AG04449 (cell line): ENCODE measurements at regions not wholly inside any gene's neighbourhood (a gene's known extent, or its start where the extent isn't known, plus 50 kb on each side); places are given as distances from the start of the nearest gene placed in this dataset.
A peak's percentile ranks its signal among the peaks of the same experiment; 100 is the strongest.

Experiments
- CTCF ChIA-PET: fragments of 350-600 bp; formaldehyde crosslinking; extraction: SDS; loops from one replicate; lab custom pipeline; 2021; ENCODE audit warnings: antibody characterized with exemption; lab: Yijun Ruan, JAX
- POLR2A ChIA-PET: fragments of 400-600, 350-600 bp; formaldehyde crosslinking; extraction: SDS; loops from one replicate; lab custom pipeline; 2020; ENCODE audit warnings: antibody characterized with exemption, inconsistent platforms; lab: Yijun Ruan, JAX
- DNase-seq: peaks from one replicate; pipeline ENCODE4 v3.0.0-alpha.2; 2010; ENCODE audit warnings: low read depth, low spot score
- H3K4me3 ChIP-seq: 2 replicates; pipeline ENCODE4 v1.5.1; 2011; ENCODE audit warnings: low read depth, mild to moderate bottlenecking, control low read depth, low read length
- CTCF ChIP-seq: IDR thresholded peaks from one replicate; pipeline ENCODE4 v1.5.1; 2011; ENCODE audit warnings: mild to moderate bottlenecking, moderate library complexity, low read length, control low read depth, inconsistent platforms; ENCODE audit not compliant: insufficient read depth; ENCODE audit errors: missing control alignments

GRCh38 chr15:70602834-70603560 lies 160.4 kb downstream of the UACA start:
- no peak overlapping the region for H3K4me3 ChIP-seq
- CTCF ChIA-PET, result interaction anchor here (0.7 kb wide), 1 partner anchor 17 kb away, joined by 3 read pairs; no protein-coding TSS in a partner anchor
- POLR2A ChIA-PET, result no interaction called here
- DNase-seq, result no peak
- no peak for TF ChIP-seq CTCF

- no peak for TF ChIP-seq CTCF
- no peak for DNase-seq
- POLR2A ChIA-PET, result no interaction called here
- CTCF ChIA-PET, result no interaction called here
- no peak overlapping the region for H3K4me3 ChIP-seq
Measured at GRCh38 chr15:70602281-70602680, 161.1 kb downstream of the UACA start.

- ChIA-PET CTCF (interaction anchor here (1.2 to 1.3 kb wide), 2 partner anchors 10 to 13 kb away, joined by 3 to 5 read pairs; no protein-coding TSS in a partner anchor), POLR2A (no interaction called here)
- H3K4me3 ChIP-seq, result no peak overlapping the region
- no peak for TF ChIP-seq CTCF
- DNase-seq, result no peak
Measured at GRCh38 chr15:70597945-70598344, 165.4 kb downstream of the UACA start.

GRCh38 chr15:70597056-70597603 lies 166.2 kb downstream of the UACA start:
- TF ChIP-seq CTCF, result no peak
- ChIA-PET POLR2A (no interaction called here), CTCF (interaction anchor here (1.2 to 3.3 kb wide), 4 partner anchors 12 to 110 kb away, joined by 3 to 13 read pairs (median 4); no protein-coding TSS in a partner anchor)
- DNase-seq, result no peak
- H3K4me3 ChIP-seq, result no peak overlapping the region

GRCh38 chr15:70596354-70597055 lies 166.9 kb downstream of the UACA start:
- peak; percentile 53 for DNase-seq
- TF ChIP-seq CTCF, result no peak
- ChIA-PET POLR2A (interaction anchor here (0.7 kb wide), 2 partner anchors 307 to 732 kb away, joined by 3 read pairs; no protein-coding TSS in a partner anchor), CTCF (interaction anchor here (1.2 to 3.3 kb wide), 3 partner anchors 11 to 109 kb away, joined by 3 to 13 read pairs (median 4); no protein-coding TSS in a partner anchor)
- no peak overlapping the region for H3K4me3 ChIP-seq
